Liver (tissue), 3 donors: ENCODE measurements at regions not wholly inside any gene's neighbourhood (a gene's known extent, or its start where the extent isn't known, plus 50 kb on each side); places are given as distances from the start of the nearest gene placed in this dataset.

Experiments used
- RAD21 ChIP-seq, 2 donors: IDR thresholded peaks; 2 replicates each; pipeline ENCODE4 v1.6.1; 2016; ENCODE audit warnings: antibody characterized with exemption in 2 of 2, mild to moderate bottlenecking in 2 of 2
- SP1 ChIP-seq: IDR thresholded peaks from 2 replicates; pipeline ENCODE4 v1.6.1; 2018; ENCODE audit warnings: antibody characterized with exemption, mild to moderate bottlenecking
- TF ChIP-seq, protein P1 (sequence below): fragments of 150-350 bp; IDR thresholded peaks from 2 replicates; pipeline ENCODE4 v1.5.1; 2017; ENCODE audit warnings: improper control_type of control experiment, low read depth, low read length; ENCODE audit not compliant: missing input control
- donor health status: healthy.
- donor health status: healthy.

DNA sequence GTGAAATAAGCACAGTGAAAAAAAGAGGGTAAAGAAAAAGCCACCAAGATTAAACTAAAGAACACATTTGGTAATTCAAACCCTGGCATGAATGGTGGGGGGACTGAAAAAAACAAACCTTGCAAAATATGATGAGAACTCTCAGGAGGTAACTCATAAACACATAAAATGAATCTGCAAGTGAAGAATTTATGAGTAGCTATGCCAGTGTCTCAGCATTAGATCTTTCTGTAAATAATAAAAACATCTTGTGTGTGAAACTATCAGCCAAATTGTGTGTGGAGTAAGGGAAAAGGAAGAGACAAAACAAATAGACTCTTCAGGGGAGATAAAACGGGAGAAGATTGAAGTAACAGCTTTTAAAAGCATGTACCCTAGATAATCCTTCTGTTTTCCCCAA is 129.6 kb upstream of the SPEF2 start:
- TF ChIP-seq, protein P1, sequence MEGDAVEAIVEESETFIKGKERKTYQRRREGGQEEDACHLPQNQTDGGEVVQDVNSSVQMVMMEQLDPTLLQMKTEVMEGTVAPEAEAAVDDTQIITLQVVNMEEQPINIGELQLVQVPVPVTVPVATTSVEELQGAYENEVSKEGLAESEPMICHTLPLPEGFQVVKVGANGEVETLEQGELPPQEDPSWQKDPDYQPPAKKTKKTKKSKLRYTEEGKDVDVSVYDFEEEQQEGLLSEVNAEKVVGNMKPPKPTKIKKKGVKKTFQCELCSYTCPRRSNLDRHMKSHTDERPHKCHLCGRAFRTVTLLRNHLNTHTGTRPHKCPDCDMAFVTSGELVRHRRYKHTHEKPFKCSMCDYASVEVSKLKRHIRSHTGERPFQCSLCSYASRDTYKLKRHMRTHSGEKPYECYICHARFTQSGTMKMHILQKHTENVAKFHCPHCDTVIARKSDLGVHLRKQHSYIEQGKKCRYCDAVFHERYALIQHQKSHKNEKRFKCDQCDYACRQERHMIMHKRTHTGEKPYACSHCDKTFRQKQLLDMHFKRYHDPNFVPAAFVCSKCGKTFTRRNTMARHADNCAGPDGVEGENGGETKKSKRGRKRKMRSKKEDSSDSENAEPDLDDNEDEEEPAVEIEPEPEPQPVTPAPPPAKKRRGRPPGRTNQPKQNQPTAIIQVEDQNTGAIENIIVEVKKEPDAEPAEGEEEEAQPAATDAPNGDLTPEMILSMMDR = no peak
- TF ChIP-seq RAD21 (IDR thresholded peaks at IDR 0.05) (no peak), SP1 (no peak)
